HFF-Myc (cell line): ENCODE measurements at regions not wholly inside any gene's neighbourhood (a gene's known extent, or its start where the extent isn't known, plus 50 kb on each side); places are given as distances from the start of the nearest gene placed in this dataset.

Experiments used
- DNase-seq: peaks from one replicate; pipeline ENCODE4 v3.0.0-alpha.2; 2011; ENCODE audit warnings: low read depth; ENCODE audit errors: extremely low read depth
- H3K4me3 ChIP-seq: replicated peaks from 2 replicates; pipeline ENCODE4 v1.5.1; 2011; ENCODE audit warnings: low read depth, mild to moderate bottlenecking, control low read depth, low read length
- CTCF ChIP-seq: IDR thresholded peaks from 2 replicates; pipeline ENCODE4 v1.5.1; 2012; ENCODE audit warnings: mild to moderate bottlenecking, low read depth, low read length, control low read depth; ENCODE audit errors: missing control alignments

DNA sequence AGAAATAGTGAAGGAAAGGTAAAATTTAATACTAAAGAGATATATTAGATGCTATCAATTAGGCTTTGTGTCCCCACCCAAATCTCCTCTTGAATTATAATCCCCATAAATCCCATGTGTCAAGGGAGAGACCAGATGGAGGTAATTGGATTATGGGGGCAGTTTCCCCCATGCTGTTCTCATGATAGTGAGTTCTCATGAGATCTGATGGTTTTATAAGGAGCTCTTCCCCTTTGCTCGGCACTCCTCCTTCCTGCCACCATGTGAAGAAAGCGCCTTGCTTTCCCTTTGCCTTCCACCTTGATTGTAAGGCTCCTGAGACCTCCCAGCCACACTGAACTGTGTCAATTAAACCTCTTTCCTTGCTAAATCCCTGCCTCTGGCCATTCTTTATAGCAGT is 697.0 kb upstream of the RGMB start:
- TF ChIP-seq CTCF: no peak
- no peak overlapping the region for H3K4me3 ChIP-seq
- DNase-seq: no peak

- DNase-seq: no peak
- no peak for TF ChIP-seq CTCF
- H3K4me3 ChIP-seq: no peak overlapping the region
Observed at GRCh38 chr5:98085593-98085992, 687.9 kb upstream of the RGMB start.

DNA sequence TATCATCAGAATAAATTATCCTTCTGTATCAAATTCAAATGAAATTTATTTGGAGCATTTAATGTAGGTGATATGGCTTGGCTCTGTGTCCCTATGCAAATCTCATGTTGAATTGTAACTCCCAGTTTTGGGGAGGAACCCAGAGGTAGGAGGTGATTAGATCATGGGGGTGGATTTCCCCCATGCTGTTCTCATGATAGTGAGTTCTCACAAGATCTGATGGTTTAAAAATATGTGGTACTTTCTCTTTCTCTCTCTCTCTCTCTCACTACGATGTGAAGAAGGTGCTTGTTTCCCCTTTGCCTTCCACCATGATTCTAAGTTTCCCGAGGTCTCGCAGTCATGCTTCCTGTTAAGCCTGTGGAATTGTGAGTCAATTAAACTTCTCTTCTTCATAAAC is 678.4 kb upstream of the RGMB start:
- no peak overlapping the region for H3K4me3 ChIP-seq
- TF ChIP-seq CTCF: no peak
- no peak for DNase-seq

DNA sequence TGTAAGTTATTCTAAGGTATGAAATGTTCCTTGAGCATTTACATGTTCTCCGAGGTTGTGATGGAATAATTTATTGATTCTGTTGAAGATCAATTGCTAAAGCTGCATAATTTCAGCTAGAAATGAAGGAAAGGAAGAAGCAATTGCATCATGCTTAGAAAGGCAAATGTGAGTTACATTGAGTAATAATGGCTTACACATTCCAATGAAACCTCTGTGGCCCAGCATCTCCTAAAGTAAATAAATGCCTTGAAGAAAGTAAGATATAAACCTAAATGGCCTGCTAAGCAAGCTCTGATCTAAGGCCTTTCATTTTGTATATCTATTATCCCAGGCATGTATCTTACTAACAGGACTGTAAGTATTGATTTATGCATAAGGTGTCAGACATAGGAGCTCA is 677.3 kb upstream of the RGMB start:
- no peak for DNase-seq
- H3K4me3 ChIP-seq: no peak overlapping the region
- TF ChIP-seq CTCF: no peak

- no peak for TF ChIP-seq CTCF
- no peak overlapping the region for H3K4me3 ChIP-seq
- no peak for DNase-seq
Observed at GRCh38 chr5:98099448-98100105, 673.9 kb upstream of the RGMB start.

- H3K4me3 ChIP-seq: no peak overlapping the region
- no peak for TF ChIP-seq CTCF
- DNase-seq: no peak
Observed at GRCh38 chr5:98101131-98101530, 672.3 kb upstream of the RGMB start.

DNA sequence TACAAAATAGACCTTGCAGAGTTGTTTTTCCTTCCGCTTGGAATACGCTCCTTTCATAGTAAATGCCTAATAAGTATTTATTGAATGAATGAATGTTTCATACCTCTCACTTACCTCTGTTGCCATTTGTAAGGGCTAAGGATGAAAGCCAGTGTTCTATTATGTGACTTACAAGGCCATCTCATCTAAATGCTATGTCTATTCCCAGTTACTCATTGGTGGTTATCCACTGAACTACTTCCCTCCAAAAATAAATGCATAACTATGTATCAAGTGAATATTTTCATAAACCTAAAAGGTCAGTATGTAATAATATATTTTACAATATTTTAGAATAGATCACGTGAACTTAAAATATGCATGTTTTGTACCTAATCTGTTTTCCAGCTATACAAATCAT is 670.5 kb upstream of the RGMB start:
- no peak overlapping the region for H3K4me3 ChIP-seq
- TF ChIP-seq CTCF: no peak
- no peak for DNase-seq
